GM19397 (cell line): ENCODE measurements at regions not wholly inside any gene's neighbourhood (a gene's known extent, or its start where the extent isn't known, plus 50 kb on each side); places are given as distances from the start of the nearest gene placed in this dataset.
"Not testable (repeated sequence)": the region's sequence is repeated elsewhere in the genome, so short reads cannot be mapped to it uniquely, and the experiment has no call there.

Experiments
- ATAC-seq: cut with Tn5 transposase; IDR thresholded peaks from one replicate; pipeline ENCODE4 v1.9.1; 2021; ENCODE audit warnings: mild to moderate bottlenecking, moderate library complexity; ENCODE audit not compliant: unreplicated experiment

DNA sequence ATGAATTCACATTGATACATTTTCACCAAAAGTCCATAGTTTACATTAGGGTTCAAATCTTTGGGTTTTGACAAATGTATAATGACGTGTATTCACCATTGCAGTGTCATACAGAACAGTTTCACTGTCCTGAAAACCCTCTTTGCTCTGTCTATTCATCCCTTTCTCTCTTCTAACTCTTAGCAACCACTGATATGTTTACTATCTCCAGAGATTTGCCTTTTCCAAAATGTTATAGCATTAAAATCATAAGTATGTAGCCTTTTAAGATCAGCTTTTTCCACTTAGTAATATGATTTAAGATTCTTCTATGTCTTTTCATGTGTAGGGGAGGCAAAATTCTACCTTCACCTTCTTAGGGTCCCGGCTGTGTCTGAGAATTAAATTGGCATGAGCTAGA lies 203.8 kb downstream of the TPRG1 start:
- ATAC-seq: no peak

DNA sequence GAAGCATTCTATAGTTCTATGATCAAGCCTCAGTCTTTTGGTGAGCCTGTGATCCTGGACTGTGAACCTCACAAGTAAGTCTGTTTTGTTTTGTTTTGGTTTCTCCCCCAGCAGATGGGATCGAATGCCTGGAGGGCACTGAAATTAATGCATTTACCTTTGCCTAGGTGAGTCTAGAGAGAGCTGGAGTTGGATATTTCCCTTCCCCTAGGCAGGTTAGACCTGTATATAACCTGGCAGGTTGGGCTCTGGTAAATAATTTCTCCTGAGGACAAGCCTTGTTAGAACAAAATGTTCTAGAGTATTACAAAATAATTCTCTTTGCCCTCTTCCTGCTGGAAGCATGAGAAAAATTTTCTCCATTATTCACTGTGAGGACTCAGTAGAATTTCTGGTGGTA lies 211.9 kb downstream of the TPRG1 start:
- ATAC-seq: no peak

DNA sequence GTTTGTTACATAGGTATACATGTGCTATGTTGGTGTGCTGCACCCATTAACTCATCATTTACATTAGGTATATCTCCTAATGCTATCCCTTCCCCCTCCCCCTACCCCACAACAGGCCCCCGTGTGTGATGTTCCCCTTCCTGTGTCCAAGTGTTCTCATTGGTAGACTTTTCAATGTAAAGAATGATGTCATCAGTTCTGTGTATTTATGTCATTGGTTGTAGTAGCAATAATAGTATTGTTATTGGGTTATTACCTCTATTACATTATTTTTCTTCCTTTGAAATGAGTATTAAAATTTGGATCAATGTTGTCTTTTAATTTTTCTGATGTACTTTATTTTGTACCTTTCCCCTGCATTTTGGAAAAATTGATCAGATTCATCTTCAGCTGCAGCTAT lies 214.1 kb downstream of the TPRG1 start:
- not testable (repeated sequence) for ATAC-seq

DNA sequence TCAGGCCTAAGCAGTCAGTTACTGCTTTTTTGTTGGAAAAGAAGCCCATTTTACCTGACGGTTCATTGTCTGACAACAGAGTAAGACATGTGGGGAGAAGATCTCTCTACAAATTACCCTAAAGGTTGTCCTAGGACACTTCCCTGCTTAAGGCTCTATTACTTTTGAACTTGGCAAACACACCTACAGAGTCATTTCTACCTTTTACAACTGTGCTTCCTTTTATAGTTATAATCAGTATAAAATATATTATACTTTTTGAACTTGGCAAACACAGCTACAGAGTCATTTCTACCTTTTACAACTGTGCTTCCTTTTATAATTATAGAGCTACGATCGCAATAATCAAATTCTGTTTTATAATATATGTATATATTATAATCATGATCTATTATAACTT lies 215.0 kb downstream of the TPRG1 start:
- no peak for ATAC-seq

DNA sequence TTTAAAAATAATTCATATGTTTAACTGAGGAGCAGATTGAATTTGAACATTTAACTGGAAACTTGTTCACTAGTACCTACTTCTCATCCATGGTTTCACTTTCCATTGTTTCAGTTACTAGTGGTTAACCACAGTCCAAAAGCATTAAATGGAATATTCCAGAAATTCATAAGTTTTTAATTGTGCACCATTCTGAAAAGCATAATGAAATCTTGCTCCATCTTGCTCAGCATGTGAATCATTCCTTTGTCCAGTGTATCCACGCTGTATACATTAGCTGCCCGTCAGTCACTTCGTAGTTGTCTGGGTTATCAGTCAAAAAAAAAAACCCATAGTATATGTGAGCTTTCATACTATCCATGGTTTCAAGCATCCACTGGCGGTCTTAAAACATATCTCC lies 217.6 kb downstream of the TPRG1 start:
- no peak for ATAC-seq

DNA sequence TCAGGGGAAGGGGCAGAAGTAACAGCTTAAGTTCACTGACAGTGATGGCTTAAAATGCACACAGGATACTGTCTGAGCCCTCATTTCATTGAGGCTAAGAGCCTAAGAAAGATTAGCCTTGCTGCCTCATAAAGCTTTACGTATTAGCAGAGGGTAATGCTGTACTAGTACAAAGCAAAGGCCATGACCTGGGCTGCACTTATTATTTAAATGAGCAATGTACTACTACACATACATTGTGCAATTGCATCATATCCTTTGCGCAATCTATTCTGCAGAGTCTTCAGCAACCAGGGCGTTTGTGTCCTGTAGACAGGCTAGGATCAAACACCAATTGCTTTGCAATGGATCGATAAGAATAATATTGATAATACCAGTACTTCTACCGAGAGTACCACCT lies 221.8 kb downstream of the TPRG1 start:
- no peak for ATAC-seq

DNA sequence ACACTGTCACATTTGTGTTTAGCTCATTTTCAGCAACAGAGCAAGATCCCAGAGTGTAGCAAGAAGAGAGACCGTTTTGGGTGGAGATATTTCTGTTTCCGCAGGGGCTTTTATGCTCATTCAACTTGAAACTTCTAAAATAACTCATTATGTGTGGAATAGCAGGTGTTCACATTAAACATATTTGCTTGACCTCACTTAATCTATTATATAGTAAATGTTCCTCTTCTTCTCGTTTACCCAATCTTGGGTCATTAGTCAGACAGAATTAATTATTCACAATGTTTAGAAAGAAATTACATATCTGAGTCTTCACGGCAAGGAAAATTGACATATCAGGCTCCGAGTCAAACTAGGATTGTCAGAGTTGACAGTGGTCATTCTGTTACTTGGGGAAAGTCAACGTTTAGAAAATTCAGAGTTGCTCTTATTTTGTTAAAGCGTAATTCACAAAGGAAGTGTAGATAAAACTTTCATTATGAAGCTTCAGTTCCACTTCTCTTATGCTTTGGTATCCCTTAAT lies 222.9 kb downstream of the TPRG1 start:
- peak; percentile 79 for ATAC-seq

DNA sequence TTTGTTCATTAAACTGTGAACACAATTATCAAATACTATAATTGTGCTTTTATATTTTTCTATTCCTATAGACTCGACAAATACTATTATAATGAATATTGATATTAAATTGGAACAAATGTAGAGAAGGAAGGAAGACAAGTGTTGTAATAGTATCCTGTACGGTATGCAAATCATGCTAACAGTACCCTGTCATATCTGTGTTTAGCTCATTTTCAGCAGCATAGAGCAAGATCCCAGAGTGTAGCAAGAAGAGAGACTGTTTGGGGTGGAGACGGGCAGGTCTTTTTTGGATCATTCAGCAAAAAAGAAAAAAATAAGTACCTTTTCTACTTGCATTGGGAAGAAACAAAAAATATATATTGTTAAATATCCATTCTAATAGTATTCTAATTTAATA lies 224.1 kb downstream of the TPRG1 start:
- no peak for ATAC-seq

DNA sequence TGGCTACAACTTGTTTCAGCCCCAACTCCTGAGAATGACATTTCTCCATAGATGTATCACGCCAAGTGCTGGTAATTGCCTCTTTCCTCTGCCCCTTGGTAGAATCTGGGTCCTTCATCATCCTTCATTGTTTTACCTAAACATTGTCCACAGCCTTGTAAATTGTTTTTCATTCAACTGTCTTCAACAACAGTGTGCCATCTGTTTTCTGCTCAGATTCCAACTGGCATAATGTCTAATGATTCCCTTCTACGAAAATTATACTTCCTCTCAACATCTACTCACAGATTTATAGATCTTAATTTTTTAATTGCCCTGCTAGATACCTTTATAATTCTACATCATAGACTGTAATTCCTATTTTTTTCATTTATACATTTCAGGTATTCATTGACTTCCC lies 226.9 kb downstream of the TPRG1 start:
- ATAC-seq: no peak

DNA sequence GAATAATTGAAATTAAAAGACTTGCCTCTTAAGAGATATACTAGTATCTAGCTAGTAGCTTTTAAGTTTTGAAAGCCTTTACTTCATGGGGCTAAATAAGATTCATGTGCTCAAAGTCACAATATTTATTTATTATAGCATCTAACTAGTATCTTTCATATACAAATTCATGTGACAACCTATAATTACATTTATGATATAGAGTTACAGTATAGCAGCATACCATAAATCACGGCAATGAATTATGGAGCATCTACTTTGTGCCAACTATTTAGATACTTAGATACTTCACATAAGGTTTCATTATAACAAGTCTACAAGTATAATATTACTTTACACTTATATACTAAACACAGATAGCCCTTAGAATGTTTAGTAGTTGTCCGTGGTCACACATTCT lies 229.4 kb downstream of the TPRG1 start:
- ATAC-seq: no peak

DNA sequence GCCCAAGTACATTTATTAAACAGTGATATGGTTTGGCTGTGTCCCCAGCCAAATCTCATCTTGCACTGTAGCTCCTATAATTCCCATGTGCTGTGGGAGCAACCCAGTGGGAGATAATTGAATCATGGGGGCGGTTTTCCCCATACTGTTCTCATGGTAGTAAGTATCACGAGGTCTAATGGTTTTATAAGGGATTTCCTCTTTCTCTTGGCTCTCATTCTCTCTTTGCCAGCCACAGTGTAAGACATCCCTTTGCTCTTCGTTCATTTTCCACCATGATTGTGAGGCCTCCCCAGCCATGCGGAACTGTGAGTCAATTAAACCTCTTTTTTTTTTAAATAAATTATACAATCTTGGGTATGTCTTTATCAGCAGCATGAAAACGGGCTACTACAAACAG lies 228.0 kb upstream of the TP63 start:
- no peak for ATAC-seq

DNA sequence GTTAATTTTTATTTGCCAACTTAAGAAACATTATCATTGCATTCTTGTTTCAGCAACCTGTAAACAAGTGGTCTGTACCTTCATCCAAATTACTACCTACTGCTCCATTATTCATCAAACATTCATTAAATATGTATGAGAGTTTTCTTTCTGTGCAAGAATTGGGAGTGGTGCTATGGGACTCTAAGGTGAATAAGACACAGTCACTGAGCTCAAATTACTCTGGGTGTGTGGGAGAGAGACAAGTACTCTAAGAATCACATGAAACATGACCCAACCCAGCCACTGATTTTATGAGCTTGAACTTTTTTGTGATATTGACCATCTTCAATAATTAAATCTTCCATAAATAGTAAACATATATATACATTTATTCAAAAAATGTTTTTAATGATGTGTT lies 227.2 kb upstream of the TP63 start:
- no peak for ATAC-seq

DNA sequence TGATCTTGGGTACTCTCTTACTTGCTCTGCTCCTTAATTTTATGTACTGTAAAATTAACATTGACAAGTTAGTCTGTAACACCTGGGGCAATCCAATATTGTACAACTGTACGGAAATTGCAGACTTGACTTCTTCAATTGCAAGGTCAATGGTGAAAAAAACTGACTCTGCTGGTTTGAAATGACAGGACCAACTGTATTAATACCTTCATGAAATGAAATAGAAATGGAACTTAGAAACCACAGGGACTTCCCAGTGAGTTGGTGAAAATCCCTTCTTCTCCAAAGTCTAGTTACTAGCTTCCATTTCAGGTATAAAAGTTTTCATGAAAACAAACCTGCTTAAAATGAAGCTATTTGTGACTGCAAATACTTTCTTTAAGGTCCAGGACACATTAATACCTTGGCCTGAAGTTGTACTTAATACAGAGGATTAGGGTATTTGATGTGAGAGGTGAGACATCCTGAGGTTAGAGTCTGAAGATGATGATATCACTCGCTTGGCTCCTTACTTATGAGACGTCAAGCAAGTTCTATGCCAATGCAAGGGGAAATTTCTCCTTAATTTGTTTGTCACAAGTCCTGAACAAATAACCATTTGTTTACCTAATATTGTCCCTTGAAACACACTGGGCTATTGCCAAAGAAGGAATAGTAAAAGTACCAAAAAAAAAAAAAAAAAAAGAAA lies 226.2 kb upstream of the TP63 start:
- ATAC-seq: no peak

DNA sequence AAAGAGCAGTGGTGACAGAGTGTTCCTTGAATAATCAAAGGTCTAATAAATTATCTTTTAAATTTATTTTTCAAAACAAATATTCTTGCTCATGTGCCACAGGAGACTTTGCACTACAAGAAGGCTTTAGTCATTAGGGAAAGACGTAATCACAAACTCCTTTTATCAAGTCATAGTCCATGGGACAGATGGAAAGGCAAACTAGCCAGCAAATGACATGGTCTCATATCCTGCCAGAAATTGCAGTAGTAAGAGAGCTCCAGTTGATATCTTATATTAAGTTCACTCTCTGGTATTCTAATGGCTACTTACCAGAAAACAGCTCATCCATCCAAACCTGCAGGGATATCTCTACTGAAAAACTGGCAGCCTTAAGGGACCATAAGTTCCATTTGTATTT lies 225.0 kb upstream of the TP63 start:
- no peak for ATAC-seq

DNA sequence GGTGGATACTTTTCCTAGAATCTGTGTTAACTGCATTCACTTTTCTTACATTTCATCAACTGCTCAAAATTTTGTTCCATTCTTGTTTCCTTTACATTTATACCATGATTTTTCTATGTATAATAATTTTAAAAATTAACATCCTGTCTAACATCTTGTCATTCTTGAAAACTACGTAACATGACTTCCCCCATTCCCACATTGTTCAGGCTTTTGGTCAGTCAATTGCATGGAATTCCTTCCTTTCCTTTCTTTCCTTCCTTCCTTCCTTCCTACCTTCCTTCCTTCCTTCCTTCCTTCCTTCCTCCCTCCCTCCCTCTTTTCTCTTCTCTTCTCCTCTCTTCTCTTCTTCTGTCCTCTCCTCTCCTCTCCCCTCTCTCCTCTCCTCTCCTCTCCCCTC lies 220.7 kb upstream of the TP63 start:
- ATAC-seq: no peak

DNA sequence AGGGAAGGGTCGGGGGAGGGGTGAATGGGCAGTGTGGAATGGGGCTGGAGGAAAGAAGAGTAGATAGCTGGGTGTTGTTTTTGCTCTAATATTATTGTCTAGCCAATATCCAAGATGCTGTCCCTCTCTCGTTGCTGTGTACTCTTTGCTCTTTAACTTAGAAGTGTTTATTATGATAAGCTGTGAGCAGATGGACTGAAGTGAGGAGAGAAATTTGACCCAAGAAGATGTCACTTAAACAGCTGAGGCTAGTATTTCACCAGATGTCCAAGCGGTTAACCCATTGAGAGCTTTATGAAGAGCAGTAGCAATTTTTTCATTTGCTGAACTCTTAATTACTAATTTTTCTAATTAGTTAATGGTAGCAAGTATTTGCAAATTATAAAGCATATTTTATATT lies 212.2 kb upstream of the TP63 start:
- no peak for ATAC-seq

DNA sequence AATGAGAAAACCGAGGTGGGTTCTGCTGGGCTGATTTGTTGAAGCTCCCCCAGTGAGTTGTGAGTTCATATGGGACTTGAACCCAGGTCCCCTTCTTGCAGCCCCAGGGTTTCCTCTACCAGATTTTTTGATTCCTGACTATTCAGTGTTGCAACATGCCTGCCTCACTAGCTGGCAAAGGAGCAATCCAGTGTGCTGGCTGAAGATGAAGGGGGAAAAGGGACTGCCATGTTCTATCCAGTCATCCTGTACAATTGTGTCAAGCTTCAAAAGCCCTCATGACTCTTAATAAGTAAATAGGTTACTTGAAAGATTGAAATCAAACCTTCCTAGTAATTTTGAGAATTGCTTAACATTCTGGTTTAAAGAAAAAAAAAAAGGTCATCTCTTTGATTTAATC lies 211.5 kb upstream of the TP63 start:
- no peak for ATAC-seq

DNA sequence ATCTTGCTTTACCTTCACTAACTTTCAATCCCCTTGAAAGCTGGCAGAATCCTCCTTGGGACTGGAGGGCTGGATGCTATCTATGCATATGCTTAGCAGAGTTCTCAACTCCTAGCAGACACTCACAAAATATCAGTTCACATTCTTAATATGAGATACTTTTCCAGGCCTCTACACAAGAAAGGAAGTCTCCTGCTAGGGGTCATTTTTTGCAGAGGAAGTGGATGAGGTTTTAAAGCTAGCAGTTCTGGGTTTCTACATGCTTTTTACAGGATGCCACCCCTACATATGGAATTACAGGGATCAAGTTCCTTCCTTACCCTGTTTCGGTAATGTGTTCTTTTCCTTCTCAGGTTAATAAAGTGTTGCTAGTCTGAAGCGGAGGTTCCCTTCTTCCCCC lies 206.3 kb upstream of the TP63 start:
- no peak for ATAC-seq

DNA sequence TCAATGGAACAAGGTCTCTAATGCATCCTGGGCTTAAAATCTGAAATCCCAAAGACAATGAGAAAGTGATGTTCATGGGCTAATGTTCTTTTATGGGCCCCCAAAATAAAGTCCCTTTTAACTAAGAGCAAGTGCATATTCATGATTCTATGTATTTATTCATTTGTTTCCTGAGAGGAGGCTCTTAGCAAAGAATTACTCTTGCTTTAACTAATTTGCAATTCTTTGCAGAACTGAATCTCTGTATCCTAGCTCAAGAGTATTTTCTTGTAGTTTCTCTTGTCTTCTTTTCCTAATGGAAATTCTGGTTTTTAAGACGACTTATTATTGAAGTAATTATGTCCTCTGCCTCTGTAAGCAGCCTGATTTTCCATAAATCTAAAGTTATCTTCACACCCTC lies 202.2 kb upstream of the TP63 start:
- no peak for ATAC-seq

DNA sequence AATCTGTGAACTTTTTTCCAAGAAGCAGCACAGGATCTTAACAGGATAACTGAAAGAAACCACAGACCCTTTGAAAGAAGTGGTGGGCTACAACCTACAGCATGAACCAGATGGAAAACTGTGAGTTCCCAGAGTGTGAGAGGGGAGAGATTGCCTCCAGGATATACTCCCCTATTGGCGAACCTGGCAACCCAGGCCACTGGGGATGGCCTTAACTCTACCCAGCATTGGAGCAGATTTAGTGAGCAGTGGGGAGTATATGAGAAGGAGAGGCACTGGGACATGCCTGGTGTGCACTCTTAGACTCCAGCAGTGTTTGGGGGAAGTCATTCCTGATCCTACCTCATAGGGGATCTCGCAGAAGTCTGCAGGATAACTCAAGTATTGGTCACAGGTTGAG lies 201.0 kb upstream of the TP63 start:
- ATAC-seq: no peak

DNA sequence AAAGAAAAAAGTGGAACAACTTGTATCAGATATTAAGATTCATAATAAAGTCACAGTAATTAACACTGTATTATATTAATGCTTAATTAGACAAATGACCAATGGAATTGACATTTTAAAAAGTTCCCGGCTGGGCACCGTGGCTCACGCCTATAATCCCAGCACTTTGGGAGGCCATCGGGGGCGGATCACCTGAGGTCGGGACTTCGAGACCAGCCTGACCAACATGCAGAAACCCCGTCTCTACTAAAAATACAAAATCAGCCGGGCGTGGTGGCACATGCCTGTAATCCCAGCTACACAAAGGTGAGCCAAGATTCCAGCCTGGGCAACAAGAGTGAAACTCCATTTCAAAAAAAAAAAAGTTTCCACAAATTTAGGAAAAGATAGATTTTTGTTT lies 188.9 kb upstream of the TP63 start:
- not testable (repeated sequence) for ATAC-seq

DNA sequence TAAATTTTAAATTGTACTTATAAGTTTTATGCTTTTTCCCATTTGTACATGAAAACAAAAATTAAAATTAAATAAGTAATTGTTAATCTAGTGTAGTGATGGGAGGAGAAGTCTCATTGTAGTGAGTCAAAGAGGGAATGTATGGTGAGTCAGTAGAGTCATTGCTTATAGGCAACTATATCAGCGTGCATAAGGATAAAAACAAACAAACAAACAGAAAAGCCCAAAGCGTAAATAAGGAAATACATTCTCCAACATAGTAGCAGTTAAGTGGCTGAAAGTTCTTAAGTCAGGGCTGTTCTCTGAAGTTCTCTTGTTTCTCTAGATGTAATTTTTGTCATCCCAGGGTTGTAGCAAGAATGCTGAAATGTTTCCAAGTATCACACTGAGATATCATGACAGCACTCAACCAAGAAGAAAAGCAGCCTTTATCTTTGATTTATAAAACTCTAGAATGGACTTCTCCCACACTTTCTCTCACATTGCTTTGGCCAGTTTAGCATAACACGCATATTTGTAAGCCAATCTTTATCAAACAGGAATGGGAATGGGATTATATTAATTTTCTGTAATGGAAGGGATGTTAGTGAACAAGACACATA lies 184.1 kb upstream of the TP63 start:
- ATAC-seq: no peak

DNA sequence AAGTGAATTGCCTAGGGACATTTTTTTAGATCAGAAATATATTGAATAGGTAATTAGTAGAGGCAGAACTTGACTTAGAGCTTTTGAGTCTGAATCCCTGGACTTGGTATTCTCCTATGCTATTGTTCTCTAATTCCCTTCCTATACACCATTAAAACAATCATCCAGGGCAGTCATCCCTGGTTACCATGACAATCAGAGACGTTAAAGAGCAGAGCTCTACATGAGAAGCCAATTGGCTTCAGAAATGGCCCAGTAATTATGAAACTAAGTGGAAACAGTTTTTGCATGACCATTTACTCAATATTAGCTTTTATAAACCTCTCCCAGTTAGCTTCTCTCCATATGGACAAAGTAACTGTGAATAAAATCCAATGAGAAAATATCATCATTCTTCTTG lies 182.1 kb upstream of the TP63 start:
- no peak for ATAC-seq
